Astrocyte (in vitro differentiated cells and primary cell): ENCODE measurements at regions not wholly inside any gene's neighbourhood (a gene's known extent, or its start where the extent isn't known, plus 50 kb on each side); places are given as distances from the start of the nearest gene placed in this dataset.
A peak's percentile ranks its signal among the peaks of the same experiment; 100 is the strongest.

Experiments
- DNase-seq: peaks from one replicate; pipeline ENCODE4 v3.0.0-alpha.2; 2010; ENCODE audit warnings: low read depth
- FAIRE-seq: peaks from 2 replicates; lab custom pipeline; 2011; peaks lifted over from hg19 to GRCh38; lab: Jason Lieb, UNC
- H2AFZ ChIP-seq: 2 replicates; pipeline ENCODE4 v1.6.0; 2012; ENCODE audit warnings: low read depth, low read length, inconsistent platforms
- H3K27ac ChIP-seq: 2 replicates; pipeline ENCODE4 v1.5.1; 2011; ENCODE audit warnings: low read depth, low read length, inconsistent platforms
- H3K27me3 ChIP-seq: 2 replicates; pipeline ENCODE4 v1.6.0; 2011; ENCODE audit warnings: low read length, inconsistent platforms; ENCODE audit not compliant: insufficient read depth
- H3K36me3 ChIP-seq: 2 replicates; pipeline ENCODE4 v1.5.1; 2011; ENCODE audit warnings: low read length, inconsistent platforms; ENCODE audit not compliant: insufficient read depth
- H3K4me1 ChIP-seq: 2 replicates; pipeline ENCODE4 v1.5.1; 2011; ENCODE audit warnings: low read length, inconsistent platforms; ENCODE audit not compliant: insufficient read depth
- H3K4me2 ChIP-seq: 2 replicates; pipeline ENCODE4 v1.6.0; 2012; ENCODE audit warnings: low read length, inconsistent platforms
- H3K4me3 ChIP-seq: 2 replicates; pipeline ENCODE4 v1.5.1; 2011; ENCODE audit warnings: low read depth, mild to moderate bottlenecking, low read length, inconsistent platforms; ENCODE audit not compliant: insufficient read depth
- H3K79me2 ChIP-seq: 2 replicates; pipeline ENCODE4 v1.6.0; 2012; ENCODE audit warnings: mild to moderate bottlenecking, low read length, inconsistent platforms; ENCODE audit not compliant: insufficient read depth
- H3K9ac ChIP-seq: 2 replicates; pipeline ENCODE4 v1.6.0; 2012; ENCODE audit warnings: mild to moderate bottlenecking, low read length, inconsistent platforms
- H3K9me3 ChIP-seq: 2 replicates; pipeline ENCODE4 v1.5.1; 2012; ENCODE audit warnings: low read depth, mild to moderate bottlenecking, low read length, inconsistent platforms; ENCODE audit not compliant: insufficient read depth
- H4K20me1 ChIP-seq: 2 replicates; pipeline ENCODE4 v1.6.0; 2012; ENCODE audit warnings: low read length, inconsistent platforms; ENCODE audit not compliant: insufficient read depth
- H3K27ac Mint-ChIP-seq: one replicate; pipeline ENCODE4 v1.8.0; 2021; ENCODE audit warnings: mild to moderate bottlenecking, mixed read lengths; ENCODE audit not compliant: unreplicated experiment
- H3K27me3 Mint-ChIP-seq: one replicate; pipeline ENCODE4 v1.8.0; 2021; ENCODE audit warnings: low read depth, mixed read lengths; ENCODE audit not compliant: unreplicated experiment
- H3K36me3 Mint-ChIP-seq: one replicate; pipeline ENCODE4 v1.8.0; 2021; ENCODE audit warnings: low read depth, mixed read lengths; ENCODE audit not compliant: unreplicated experiment
- H3K4me1 Mint-ChIP-seq: one replicate; pipeline ENCODE4 v1.8.0; 2021; ENCODE audit warnings: low read depth, mixed read lengths; ENCODE audit not compliant: unreplicated experiment
- H3K4me3 Mint-ChIP-seq: one replicate; pipeline ENCODE4 v1.8.0; 2021; ENCODE audit warnings: mild to moderate bottlenecking, moderate library complexity, mixed read lengths; ENCODE audit not compliant: unreplicated experiment
- H3K9me3 Mint-ChIP-seq: one replicate; pipeline ENCODE4 v1.8.0; 2021; ENCODE audit warnings: mild to moderate bottlenecking, mixed read lengths; ENCODE audit not compliant: unreplicated experiment
- CTCF ChIP-seq: IDR thresholded peaks from 2 replicates; pipeline ENCODE4 v1.5.1; 2011; ENCODE audit warnings: low read depth, mild to moderate bottlenecking, inconsistent platforms, low read length, moderate library complexity; ENCODE audit not compliant: insufficient read depth
- EZH2 ChIP-seq: IDR thresholded peaks from 2 replicates; pipeline ENCODE4 v1.6.1; 2012; ENCODE audit warnings: mild to moderate bottlenecking, low read length, inconsistent platforms; ENCODE audit not compliant: insufficient read depth

DNA sequence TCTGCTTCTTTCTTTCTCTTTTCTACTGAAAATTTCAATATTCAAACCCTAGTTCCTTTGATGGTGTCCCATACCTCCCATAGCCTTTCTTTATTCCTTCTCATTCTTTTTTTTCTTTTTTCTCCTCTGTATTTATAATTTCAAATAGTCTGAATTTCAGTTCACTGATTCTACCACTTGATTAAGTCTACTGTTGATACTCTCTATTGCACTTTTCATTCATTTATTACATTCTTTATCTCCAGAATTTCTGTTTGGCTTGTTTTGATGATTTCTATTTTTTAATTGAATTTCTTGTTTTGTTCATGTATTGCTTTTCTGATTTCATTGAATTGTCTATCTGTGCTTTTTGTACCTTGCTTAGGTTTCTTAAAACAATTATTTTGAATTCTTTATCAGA is 111.9 kb upstream of the VRK2 start:
- H3K4me3 ChIP-seq = no peak overlapping the region
- no peaks in the 10 kb centered on the region for H3K79me2 ChIP-seq
- H3K27ac ChIP-seq = no peak overlapping the region
- H3K4me1 Mint-ChIP-seq = no peaks in the 10 kb centered on the region
- H3K27me3 ChIP-seq = no peaks in the 10 kb centered on the region
- H3K36me3 ChIP-seq = no peaks in the 10 kb centered on the region
- H3K4me2 ChIP-seq = no peak overlapping the region
- H3K27ac Mint-ChIP-seq = no peak overlapping the region
- no peak overlapping the region for H2AFZ ChIP-seq
- H3K4me1 ChIP-seq = no peaks in the 10 kb centered on the region
- H3K9me3 Mint-ChIP-seq = peaks cover 25% of the 10 kb centered on the region
- peaks cover 3% of the 10 kb centered on the region for H3K36me3 Mint-ChIP-seq
- no peak for FAIRE-seq
- no peak overlapping the region for H3K4me3 Mint-ChIP-seq
- no peaks in the 10 kb centered on the region for H3K27me3 Mint-ChIP-seq
- H4K20me1 ChIP-seq = no peaks in the 10 kb centered on the region
- TF ChIP-seq EZH2 (no peak), CTCF (no peak)
- H3K9me3 ChIP-seq = no peaks in the 10 kb centered on the region
- no peak for DNase-seq
- no peak overlapping the region for H3K9ac ChIP-seq

DNA sequence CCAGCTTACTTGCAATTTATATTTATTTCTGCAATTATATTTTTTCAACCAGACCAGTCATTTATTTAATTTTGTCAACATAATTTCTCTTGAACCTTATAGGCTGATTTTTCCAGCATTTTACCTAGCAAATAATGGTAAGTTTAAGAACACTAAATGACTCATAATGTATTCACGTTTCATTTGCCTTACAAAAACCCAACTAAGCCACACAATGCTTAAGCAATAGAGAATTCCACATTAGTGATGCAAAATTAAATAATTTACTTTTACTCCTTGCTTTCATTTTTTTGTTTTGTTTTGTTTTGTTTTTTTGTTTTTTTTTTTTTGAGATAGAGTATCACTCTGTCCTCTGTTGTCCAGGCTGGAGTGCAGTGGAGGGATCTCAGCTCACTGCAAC is 110.4 kb upstream of the VRK2 start:
- H3K27me3 Mint-ChIP-seq = no peaks in the 10 kb centered on the region

More for the DNA sequence above, 110.4 kb upstream of the VRK2 start:
- Histone ChIP-seq H3K79me2 (no peaks in the 10 kb centered on the region), H4K20me1 (no peaks in the 10 kb centered on the region), H2AFZ (no peak overlapping the region), H3K4me3 (no peak overlapping the region), H3K9ac (no peak overlapping the region), H3K36me3 (no peaks in the 10 kb centered on the region), H3K9me3 (no peaks in the 10 kb centered on the region), H3K4me1 (no peaks in the 10 kb centered on the region), H3K27me3 (no peaks in the 10 kb centered on the region), H3K27ac (no peak overlapping the region), H3K4me2 (no peak overlapping the region)
- TF ChIP-seq EZH2 = no peak
- TF ChIP-seq CTCF = no peak
- Mint-ChIP-seq H3K9me3 (peaks cover 19% of the 10 kb centered on the region), H3K4me1 (no peaks in the 10 kb centered on the region), H3K4me3 (no peak overlapping the region), H3K27ac (no peak overlapping the region), H3K36me3 (peaks cover 3% of the 10 kb centered on the region)
- DNase-seq (peak; percentile 31), FAIRE-seq (no peak)
